Lower lobe of right lung (tissue), 2 donors: ENCODE measurements at regions not wholly inside any gene's neighbourhood (a gene's known extent, or its start where the extent isn't known, plus 50 kb on each side); places are given as distances from the start of the nearest gene placed in this dataset.

Source experiments
- ATAC-seq, 2 donors: fragments of 200-7000 bp; cut with Tn5 transposase; one replicate each; pipeline ENCODE4 v1.9.1; 2020 to 2022; ENCODE audit warnings: mild to moderate bottlenecking in 2 of 2, moderate library complexity in 2 of 2
- DNase-seq: peaks from one replicate; pipeline ENCODE4 v3.0.0-alpha.2; 2020
- H3K27ac ChIP-seq: fragments of 200-600 bp; one replicate; pipeline ENCODE4 v1.8.0; 2022
- H3K27me3 ChIP-seq: fragments of 200-600 bp; one replicate; pipeline ENCODE4 v1.8.0; 2022; ENCODE audit warnings: low read depth
- H3K36me3 ChIP-seq: fragments of 200-600 bp; one replicate; pipeline ENCODE4 v1.8.0; 2022; ENCODE audit warnings: mild to moderate bottlenecking
- H3K4me1 ChIP-seq: fragments of 200-600 bp; one replicate; pipeline ENCODE4 v1.8.0; 2022
- H3K4me3 ChIP-seq: fragments of 200-600 bp; one replicate; pipeline ENCODE4 v1.8.0; 2022; ENCODE audit warnings: mild to moderate bottlenecking
- H3K9me3 ChIP-seq: fragments of 200-600 bp; one replicate; pipeline ENCODE4 v1.8.0; 2022
- CTCF ChIP-seq: fragments of 200-600 bp; IDR thresholded peaks from one replicate; pipeline ENCODE4 v1.8.0; 2022; ENCODE audit warnings: antibody characterized with exemption, mild to moderate bottlenecking
- intact Hi-C: fragments of 100-400 bp; cut with DNase I; formaldehyde crosslinking; loops from one replicate; pipeline ENCODE4 v1.11.0; 2022
- donor health status: DM: no; HTN: yes; CAD: no; lungs with severe emphysema.

GRCh38 chr4:163878336-163879121 lies 384.0 kb downstream of the TMA16 start:
- Histone ChIP-seq H3K27me3 (no peaks in the 10 kb centered on the region), H3K36me3 (no peaks in the 10 kb centered on the region), H3K4me3 (no peak overlapping the region), H3K4me1 (no peaks in the 10 kb centered on the region), H3K27ac (no peak overlapping the region), H3K9me3 (no peaks in the 10 kb centered on the region)
- intact Hi-C loops = no loop called here
- ATAC-seq (no peak), DNase-seq (no peak)
- TF ChIP-seq CTCF = no peak

GRCh38 chr4:163892417-163892816 lies 397.9 kb downstream of the TMA16 start:
- no peak overlapping the region for H3K27ac ChIP-seq
- no peak for ATAC-seq
- DNase-seq = no peak
- H3K9me3 ChIP-seq = no peaks in the 10 kb centered on the region
- intact Hi-C loops = no loop called here
- no peaks in the 10 kb centered on the region for H3K4me1 ChIP-seq
- H3K27me3 ChIP-seq = no peaks in the 10 kb centered on the region
- no peaks in the 10 kb centered on the region for H3K36me3 ChIP-seq
- no peak for TF ChIP-seq CTCF
- H3K4me3 ChIP-seq = no peak overlapping the region

GRCh38 chr4:163895378-163896005 lies 401.0 kb downstream of the TMA16 start:
- no peak overlapping the region for H3K4me3 ChIP-seq
- no peak for ATAC-seq

GRCh38 chr4:163901319-163901718 lies 406.8 kb downstream of the TMA16 start:
- Histone ChIP-seq H3K4me1 (no peaks in the 10 kb centered on the region), H3K27me3 (no peaks in the 10 kb centered on the region), H3K4me3 (no peak overlapping the region), H3K27ac (no peak overlapping the region), H3K36me3 (no peaks in the 10 kb centered on the region), H3K9me3 (no peaks in the 10 kb centered on the region)
- intact Hi-C loops = no loop called here
- DNase-seq (no peak), ATAC-seq (no peak)
- no peak for TF ChIP-seq CTCF

More at GRCh38 chr4:163895378-163896005, 401.0 kb downstream of the TMA16 start:
- no peaks in the 10 kb centered on the region for H3K36me3 ChIP-seq
- TF ChIP-seq CTCF = no peak
- H3K27me3 ChIP-seq = no peaks in the 10 kb centered on the region
- DNase-seq = no peak
- H3K9me3 ChIP-seq = no peaks in the 10 kb centered on the region
- no peak overlapping the region for H3K27ac ChIP-seq
- intact Hi-C loops = no loop called here
- no peaks in the 10 kb centered on the region for H3K4me1 ChIP-seq

- DNase-seq (no peak), ATAC-seq (no peak)
- no peaks in the 10 kb centered on the region for H3K36me3 ChIP-seq
- H3K9me3 ChIP-seq = no peaks in the 10 kb centered on the region
- intact Hi-C loops = no loop called here
- H3K27ac ChIP-seq = no peak overlapping the region
- no peaks in the 10 kb centered on the region for H3K27me3 ChIP-seq
- H3K4me3 ChIP-seq = no peak overlapping the region
- H3K4me1 ChIP-seq = no peaks in the 10 kb centered on the region
- no peak for TF ChIP-seq CTCF
Measured at GRCh38 chr4:163902417-163902816, 407.9 kb downstream of the TMA16 start.
